Tibial nerve (tissue), 4 donors: ENCODE measurements at regions not wholly inside any gene's neighbourhood (a gene's known extent, or its start where the extent isn't known, plus 50 kb on each side); places are given as distances from the start of the nearest gene placed in this dataset.
"Not testable (repeated sequence)": the region's sequence is repeated elsewhere in the genome, so short reads cannot be mapped to it uniquely, and the experiment has no call there.

Experiments
- DNase-seq, 2 donors: peaks; one replicate each; pipeline ENCODE4 v3.0.0-alpha.2; 2019; ENCODE audit warnings: low spot score in 2 of 2
- H3K27ac ChIP-seq, 4 donors: fragments of 200-600 bp; sonication (generic) in 3 of 4; one replicate each; pipeline ENCODE4 v1.5.1; 2017 to 2019; ENCODE audit warnings: mild to moderate bottlenecking in 1 of 4
- H3K27me3 ChIP-seq, 2 donors: fragments of 200-600 bp; sonication (generic) in 1 of 2; one replicate each; pipeline versions ENCODE4 v1.5.1 to v1.6.0; 2017 to 2019
- H3K36me3 ChIP-seq, 3 donors: fragments of 200-600 bp; sonication (generic); one replicate each; pipeline ENCODE4 v1.5.1; 2018 to 2019
- H3K4me1 ChIP-seq, 4 donors: fragments of 200-600 bp; sonication (generic) in 3 of 4; one replicate each; pipeline ENCODE4 v1.5.1; 2017 to 2019
- H3K4me3 ChIP-seq, 4 donors: fragments of 200-600 bp; sonication (generic) in 3 of 4; one replicate each; pipeline ENCODE4 v1.5.1; 2017 to 2019; ENCODE audit warnings: mild to moderate bottlenecking in 1 of 4, moderate library complexity in 1 of 4
- H3K9me3 ChIP-seq, 4 donors: fragments of 200-600 bp; sonication (generic) in 3 of 4; one replicate each; pipeline ENCODE4 v1.5.1; 2017 to 2019
- EP300 ChIP-seq, 2 donors: sonication (generic); formaldehyde crosslinking; IDR thresholded peaks; one replicate each; pipeline ENCODE4 v1.6.1; 2017; ENCODE audit warnings: antibody characterized with exemption in 2 of 2, mild to moderate bottlenecking in 1 of 2
- POLR2A ChIP-seq, 2 donors: fragments of 450-650 bp; IDR thresholded peaks; one replicate each; pipeline ENCODE4 v1.6.1; 2017; ENCODE audit warnings: antibody characterized with exemption in 2 of 2, mild to moderate bottlenecking in 2 of 2, moderate library complexity in 2 of 2
- WGBS, 2 donors: methylation state at CpG; one replicate each; pipeline ENCODE4 v1.1.5; 2018; 5-methylcytosine and 5-hydroxymethylcytosine counted together
- TF ChIP-seq, protein P1 (sequence below), 5 experiments: fragments of 200-600 bp in 3 of 5; fragments of 450-650 bp in 2 of 5; sonication (generic) in 3 of 5; IDR thresholded peaks; one replicate each; pipeline ENCODE4 v1.5.1; 2016 to 2019; ENCODE audit warnings: antibody characterized with exemption in 5 of 5, mild to moderate bottlenecking in 3 of 5, moderate library complexity in 2 of 5

DNA sequence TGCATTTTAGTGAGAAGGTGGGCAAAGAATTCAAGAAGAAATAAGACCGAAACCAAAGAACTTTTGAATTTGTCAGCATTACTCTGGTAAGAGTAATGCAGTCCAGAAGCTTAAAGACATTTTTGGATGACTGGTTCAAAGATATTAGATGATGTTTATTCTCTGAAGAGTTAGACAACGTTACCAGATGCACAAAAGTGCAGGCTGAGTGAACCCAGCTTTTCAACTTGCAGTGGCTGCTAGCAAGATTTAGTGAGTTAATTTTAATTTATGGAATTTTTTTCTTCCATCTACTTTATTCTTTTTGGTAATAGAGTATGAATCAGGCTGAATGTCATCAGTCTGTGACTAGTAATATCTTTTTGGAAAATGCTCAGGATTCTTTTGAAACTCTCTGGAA lies 267.3 kb upstream of the AZI2 start:
- TF ChIP-seq, protein P1, sequence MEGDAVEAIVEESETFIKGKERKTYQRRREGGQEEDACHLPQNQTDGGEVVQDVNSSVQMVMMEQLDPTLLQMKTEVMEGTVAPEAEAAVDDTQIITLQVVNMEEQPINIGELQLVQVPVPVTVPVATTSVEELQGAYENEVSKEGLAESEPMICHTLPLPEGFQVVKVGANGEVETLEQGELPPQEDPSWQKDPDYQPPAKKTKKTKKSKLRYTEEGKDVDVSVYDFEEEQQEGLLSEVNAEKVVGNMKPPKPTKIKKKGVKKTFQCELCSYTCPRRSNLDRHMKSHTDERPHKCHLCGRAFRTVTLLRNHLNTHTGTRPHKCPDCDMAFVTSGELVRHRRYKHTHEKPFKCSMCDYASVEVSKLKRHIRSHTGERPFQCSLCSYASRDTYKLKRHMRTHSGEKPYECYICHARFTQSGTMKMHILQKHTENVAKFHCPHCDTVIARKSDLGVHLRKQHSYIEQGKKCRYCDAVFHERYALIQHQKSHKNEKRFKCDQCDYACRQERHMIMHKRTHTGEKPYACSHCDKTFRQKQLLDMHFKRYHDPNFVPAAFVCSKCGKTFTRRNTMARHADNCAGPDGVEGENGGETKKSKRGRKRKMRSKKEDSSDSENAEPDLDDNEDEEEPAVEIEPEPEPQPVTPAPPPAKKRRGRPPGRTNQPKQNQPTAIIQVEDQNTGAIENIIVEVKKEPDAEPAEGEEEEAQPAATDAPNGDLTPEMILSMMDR (IDR thresholded peaks at IDR 0.05) = no peak
- TF ChIP-seq EP300 (IDR thresholded peaks at IDR 0.05) = no peak
- TF ChIP-seq POLR2A (IDR thresholded peaks at IDR 0.05) = no peak
- Histone ChIP-seq H3K9me3 (no peaks in the 10 kb centered on the region), H3K4me3 (no peak overlapping the region), H3K4me1 (peaks cover 0 to 6% (median 0%) of the 10 kb centered on the region in 4 donors), H3K27me3 (no peaks in the 10 kb centered on the region), H3K36me3 (no peaks in the 10 kb centered on the region), H3K27ac (no peak overlapping the region)
- 77 to 78% methylated on average over 2 of the region's 2 CpGs for WGBS, 2 donors
- no peak for DNase-seq

DNA sequence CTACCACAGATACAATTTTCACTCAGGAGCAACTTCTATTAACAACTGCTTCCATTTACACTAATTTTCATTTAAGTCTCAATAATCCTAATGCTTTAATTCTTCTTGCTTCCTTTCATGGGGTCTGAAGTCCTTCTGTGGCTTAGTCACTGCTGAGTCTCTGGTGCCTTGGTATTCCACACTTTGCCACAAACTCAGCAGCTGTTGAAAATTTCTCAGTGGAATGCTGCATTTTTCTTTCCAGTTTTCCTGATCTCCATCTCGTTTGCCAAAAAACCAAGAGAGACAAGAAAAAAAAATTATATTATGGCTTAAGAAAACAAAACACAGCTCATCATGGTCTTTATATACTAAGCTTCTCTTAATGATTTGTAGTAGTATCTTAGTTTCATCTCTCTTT lies 269.2 kb upstream of the AZI2 start:
- WGBS, 2 donors = 20 to 29% methylated on average over 1 of the region's 1 CpG
- no peak for DNase-seq
- TF ChIP-seq, protein P1 (IDR thresholded peaks at IDR 0.05) = no peak
- TF ChIP-seq EP300 (IDR thresholded peaks at IDR 0.05) (no peak), POLR2A (IDR thresholded peaks at IDR 0.05) (no peak)

DNA sequence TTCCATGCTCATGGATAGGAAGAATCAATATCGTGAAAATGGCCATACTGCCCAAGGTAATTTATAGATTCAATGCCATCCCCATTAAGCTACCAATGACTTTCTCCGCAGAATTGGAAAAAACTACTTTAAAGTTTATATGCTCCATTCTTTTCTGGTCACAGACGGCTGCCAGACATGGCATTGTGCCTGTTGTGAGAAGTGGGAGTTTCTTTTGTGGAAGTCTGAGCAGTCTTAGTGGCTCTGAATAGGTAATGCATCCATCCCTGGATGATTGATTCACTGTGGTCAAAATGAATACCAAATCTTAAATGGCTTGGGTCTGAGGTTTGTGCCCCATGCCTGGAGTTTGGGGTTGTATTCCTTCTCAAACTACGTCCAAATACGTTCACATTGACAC lies 274.5 kb upstream of the AZI2 start:
- peaks cover 0 to 6% (median 0%) of the 10 kb centered on the region in 4 donors for H3K4me1 ChIP-seq
- TF ChIP-seq POLR2A (IDR thresholded peaks at IDR 0.05) (no peak), EP300 (IDR thresholded peaks at IDR 0.05) (no peak)
- TF ChIP-seq, protein P1 (IDR thresholded peaks at IDR 0.05) = no peak
- H3K4me3 ChIP-seq = no peak overlapping the region
- H3K27me3 ChIP-seq = no peaks in the 10 kb centered on the region
- 81 to 90% methylated on average over 5 of the region's 5 CpGs for WGBS, 2 donors
- no peak for DNase-seq
- no peaks in the 10 kb centered on the region for H3K36me3 ChIP-seq
- no peak overlapping the region for H3K27ac ChIP-seq
- H3K9me3 ChIP-seq = no peaks in the 10 kb centered on the region

More for the DNA sequence above, 269.2 kb upstream of the AZI2 start:
- H3K36me3 ChIP-seq = no peaks in the 10 kb centered on the region
- no peaks in the 10 kb centered on the region for H3K9me3 ChIP-seq
- H3K4me1 ChIP-seq = peaks cover 0 to 1% (median 0%) of the 10 kb centered on the region in 4 donors
- no peak overlapping the region for H3K27ac ChIP-seq
- H3K4me3 ChIP-seq = no peak overlapping the region
- no peaks in the 10 kb centered on the region for H3K27me3 ChIP-seq

DNA sequence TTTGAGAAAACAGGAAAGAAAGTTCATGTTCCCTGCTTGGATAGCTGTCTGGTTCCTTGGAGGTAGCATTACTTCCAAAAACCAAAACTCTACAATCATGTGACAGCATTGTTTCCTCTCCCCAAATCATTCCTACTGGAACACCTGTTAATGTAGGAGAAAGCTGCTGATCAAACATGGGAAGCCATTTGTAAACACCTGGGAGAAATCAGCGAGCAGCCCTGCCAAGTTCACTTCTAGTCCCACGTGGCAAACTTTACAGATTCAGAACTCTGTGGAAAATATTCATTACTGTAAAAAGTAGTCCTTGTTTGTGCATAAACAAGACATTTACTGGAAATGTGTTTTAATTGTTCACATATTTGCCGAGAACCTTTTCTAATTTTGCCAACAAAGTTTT lies 275.5 kb upstream of the AZI2 start:
- TF ChIP-seq, protein P1 (IDR thresholded peaks at IDR 0.05) = no peak
- no peak for TF ChIP-seq POLR2A (IDR thresholded peaks at IDR 0.05)
- TF ChIP-seq EP300 (IDR thresholded peaks at IDR 0.05) = no peak
- H3K27me3 ChIP-seq = no peaks in the 10 kb centered on the region
- H3K36me3 ChIP-seq = no peaks in the 10 kb centered on the region
- 58 to 60% methylated on average over 3 of the region's 3 CpGs for WGBS, 2 donors
- H3K4me3 ChIP-seq = no peak overlapping the region
- peaks cover 0 to 6% (median 0%) of the 10 kb centered on the region in 4 donors for H3K4me1 ChIP-seq
- no peak for DNase-seq
- no peaks in the 10 kb centered on the region for H3K9me3 ChIP-seq
- H3K27ac ChIP-seq = no peak overlapping the region

DNA sequence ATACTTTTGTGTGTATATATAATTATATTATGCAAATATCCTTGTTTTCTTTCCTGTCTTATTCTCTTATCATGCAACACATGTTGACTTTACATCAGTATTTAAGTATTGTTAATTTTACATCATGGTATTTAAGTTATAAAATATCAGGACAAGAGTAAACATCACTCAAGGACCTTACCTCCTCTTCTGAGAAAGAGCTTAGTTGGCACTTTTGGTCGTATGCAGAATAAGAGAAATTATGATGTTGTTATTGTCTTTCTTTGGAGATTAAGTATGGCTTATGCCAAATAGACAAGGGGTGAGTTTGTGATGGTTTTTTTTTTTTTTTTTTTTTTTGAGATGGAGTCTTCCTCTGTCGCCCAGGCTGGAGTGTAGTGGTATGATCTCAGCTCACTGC lies 279.2 kb upstream of the AZI2 start:
- not testable (repeated sequence) for H3K4me3 ChIP-seq, H3K27me3 ChIP-seq, DNase-seq, H3K27ac ChIP-seq, H3K36me3 ChIP-seq, H3K4me1 ChIP-seq, H3K9me3 ChIP-seq
- 71 to 81% methylated on average over 2 of the region's 2 CpGs for WGBS, 2 donors

DNA sequence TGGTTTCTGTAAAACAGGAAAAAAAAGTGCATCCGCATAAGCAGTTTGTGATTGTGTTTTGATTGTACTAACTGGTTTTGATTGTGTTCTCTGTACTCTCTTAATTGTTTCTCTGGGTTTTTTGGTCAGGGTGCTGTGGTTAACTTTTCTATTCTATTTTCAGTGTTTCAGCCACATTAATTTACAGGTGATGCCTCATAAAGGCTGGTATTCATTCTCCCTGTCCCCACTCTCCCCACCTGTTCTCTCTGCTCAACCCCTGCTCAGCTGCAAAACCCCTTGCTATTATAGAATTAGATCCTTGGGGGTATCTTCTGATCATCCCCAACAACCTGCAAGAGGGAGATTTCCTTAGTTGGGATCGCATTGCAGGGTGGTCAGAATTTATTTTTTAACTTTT lies 285.4 kb upstream of the AZI2 start:
- Histone ChIP-seq H3K4me3 (no peak overlapping the region), H3K27me3 (no peaks in the 10 kb centered on the region), H3K9me3 (no peaks in the 10 kb centered on the region), H3K36me3 (no peaks in the 10 kb centered on the region), H3K27ac (no peak overlapping the region), H3K4me1 (no peaks in the 10 kb centered on the region)
- 94% methylated on average over 2 of the region's 2 CpGs for WGBS, 2 donors
- no peak for DNase-seq
- TF ChIP-seq EP300 (IDR thresholded peaks at IDR 0.05) (no peak), POLR2A (IDR thresholded peaks at IDR 0.05) (no peak)
- TF ChIP-seq, protein P1 (IDR thresholded peaks at IDR 0.05) = no peak
